DMS79 treated with DMSO at 0.1 percent for 48 hours (cell line): ENCODE measurements at regions not wholly inside any gene's neighbourhood (a gene's known extent, or its start where the extent isn't known, plus 50 kb on each side); places are given as distances from the start of the nearest gene placed in this dataset.
"Not testable (repeated sequence)": the region's sequence is repeated elsewhere in the genome, so short reads cannot be mapped to it uniquely, and the experiment has no call there.

ENCODE experiments used
- DNase-seq: peaks from one replicate; lab custom pipeline; 2025; lab: John Stamatoyannopoulos, UW

DNA sequence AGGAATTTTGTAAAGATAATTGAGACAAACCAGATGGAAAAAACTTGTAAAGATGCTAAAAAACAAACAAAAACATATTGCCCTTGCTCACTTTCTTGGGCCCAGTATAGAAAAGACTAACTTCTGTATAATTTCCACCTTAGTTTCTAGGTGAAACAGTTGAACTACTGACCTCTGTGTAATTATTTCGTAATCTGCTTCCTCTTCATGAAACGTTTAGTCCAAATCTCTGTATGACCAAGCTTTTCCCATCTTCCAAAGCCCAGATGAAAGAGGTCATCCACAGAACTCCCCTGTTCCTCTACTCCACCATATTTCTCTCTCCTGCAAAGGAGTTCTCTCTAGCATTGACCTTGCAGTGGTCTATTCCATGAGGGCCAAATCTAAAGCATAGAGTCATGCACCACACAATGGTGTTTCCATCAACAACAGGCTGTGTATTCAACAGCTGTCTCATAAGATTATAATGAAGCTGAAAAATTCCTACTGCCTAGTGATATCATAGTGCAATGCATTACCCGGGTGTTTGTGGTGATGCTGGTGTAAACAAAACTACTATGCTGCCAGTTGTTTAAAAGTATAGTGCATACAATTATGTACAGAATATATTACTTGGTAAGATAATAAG, 647.6 kb downstream of the TNS3 start:
- DNase-seq, result no peak

DNA sequence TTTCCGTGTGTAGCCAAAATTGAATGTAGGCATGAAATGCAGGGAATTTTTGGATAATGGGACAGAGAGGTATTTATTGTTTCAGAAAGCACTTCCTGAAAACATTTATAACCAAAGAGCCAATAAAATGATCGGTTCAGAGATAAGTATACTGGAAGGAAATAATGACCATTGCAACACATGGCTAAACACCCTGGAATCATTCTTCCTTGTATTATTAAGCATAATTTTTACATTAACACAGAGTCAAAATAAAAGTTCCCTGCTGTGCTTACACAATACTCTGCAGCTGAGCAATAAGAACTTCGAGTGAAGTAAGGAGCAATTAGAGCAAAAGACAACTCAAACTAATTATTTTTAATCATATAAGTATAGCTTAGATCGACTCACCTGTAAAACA, 648.3 kb downstream of the TNS3 start:
- DNase-seq, result no peak

- DNase-seq, result no peak
Observed at GRCh38 chr7:46932676-46933424, 649.1 kb downstream of the TNS3 start.

DNA sequence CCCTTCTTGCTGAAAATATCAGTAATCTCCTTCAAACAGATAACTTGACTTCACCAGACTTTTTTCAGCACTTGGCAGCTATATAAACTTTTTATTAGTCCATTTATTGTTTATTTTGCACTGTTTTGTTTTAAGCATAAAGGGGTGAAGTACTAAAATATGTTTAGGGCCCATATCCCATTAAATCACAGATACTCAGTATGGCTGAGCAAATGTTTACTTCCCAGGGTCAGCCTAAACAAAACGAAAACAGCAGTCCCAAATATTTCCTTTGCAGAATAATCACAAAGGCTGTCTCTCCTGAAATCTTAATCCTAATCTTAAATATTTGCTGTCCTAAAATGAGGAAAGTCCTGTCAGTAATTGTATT, 649.6 kb downstream of the TNS3 start:
- no peak for DNase-seq

DNA sequence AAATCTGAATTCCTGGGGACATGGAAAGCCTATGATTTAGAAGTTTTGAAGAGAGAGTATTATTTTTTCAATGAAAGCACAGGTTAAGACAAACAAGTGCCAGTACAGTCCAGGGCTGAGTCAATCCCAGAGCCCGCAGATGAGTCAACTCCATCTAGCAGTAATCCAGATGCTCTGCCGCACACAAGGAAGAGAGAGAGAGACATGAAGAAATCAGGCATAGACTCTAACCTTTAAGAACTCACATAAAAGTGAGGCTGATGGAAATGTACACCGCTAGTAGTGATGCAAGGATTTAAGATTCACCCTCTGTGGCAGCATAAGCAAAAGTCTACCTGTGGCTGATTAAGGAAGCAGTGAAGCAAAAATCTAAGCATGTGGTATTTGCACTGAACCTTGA, 651.5 kb downstream of the TNS3 start:
- DNase-seq, result no peak

GRCh38 chr7:46929359-46929758, 652.6 kb downstream of the TNS3 start:
- DNase-seq, result no peak

DNA sequence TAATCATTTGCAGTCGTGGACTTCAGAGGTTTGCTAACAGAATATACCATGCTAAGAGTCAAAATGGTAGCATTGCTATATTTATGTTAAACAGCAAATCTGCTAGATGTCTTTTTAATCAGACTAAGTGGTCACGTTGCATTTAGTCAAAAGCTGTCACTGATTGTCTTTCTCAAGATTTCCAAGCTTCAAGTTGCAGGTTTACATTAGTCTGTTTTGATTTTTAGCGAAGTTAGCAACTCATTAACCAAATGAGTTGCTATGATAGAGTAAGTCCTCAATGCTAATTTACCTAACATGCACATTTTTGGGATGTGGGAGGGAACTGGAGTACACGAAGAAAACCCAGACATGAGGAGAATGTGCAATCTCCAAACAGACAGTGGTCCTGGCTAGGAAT, 653.2 kb downstream of the TNS3 start:
- DNase-seq, result no peak

- DNase-seq, result no peak
Observed at GRCh38 chr7:46927131-46927810, 654.6 kb downstream of the TNS3 start.

GRCh38 chr7:46916581-46916980, 665.3 kb downstream of the TNS3 start:
- DNase-seq, result no peak

GRCh38 chr7:46912692-46913091, 669.2 kb downstream of the TNS3 start:
- DNase-seq, result no peak

DNA sequence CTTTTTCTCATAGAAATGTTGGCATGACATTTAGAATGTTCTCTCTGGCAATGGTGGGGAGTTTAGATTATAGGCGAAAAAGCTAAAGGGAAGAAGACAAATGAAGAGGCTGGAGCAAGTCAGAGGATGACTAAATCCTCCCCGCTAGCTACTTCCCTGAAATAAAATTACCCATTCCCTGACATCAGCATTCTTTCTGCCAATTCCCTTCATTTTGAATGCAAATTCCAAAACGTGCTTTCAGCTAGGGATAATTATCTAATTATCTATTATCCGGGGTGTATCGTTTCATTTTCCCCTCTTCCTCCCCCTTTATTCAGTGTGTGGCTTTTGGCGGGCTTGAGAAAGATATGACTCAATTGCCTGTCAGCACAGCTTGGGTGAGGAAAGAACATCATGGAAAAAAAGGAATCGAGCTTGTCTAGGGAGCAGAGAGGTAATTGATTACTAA, 672.3 kb downstream of the TNS3 start:
- DNase-seq, result no peak

DNA sequence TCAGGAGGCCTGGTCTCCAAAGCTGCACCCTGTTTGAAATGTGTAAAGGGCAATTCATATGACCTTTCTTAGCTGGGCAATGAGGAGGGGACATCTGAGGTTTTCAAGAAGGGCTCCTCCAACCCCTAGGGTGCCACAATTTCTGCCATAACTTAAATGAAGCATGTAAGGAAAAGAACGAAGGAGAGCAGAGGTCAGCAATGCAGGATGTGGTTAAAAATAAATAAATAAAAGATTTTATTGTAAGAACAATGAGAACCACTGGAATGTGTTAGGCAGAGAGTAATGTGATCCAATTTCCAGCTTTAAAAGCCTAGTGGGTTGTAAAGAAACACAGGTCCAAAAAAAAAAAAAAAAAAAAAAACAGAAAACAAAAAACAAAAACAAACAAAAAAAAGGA, 673.1 kb downstream of the TNS3 start:
- DNase-seq, result no peak

DNA sequence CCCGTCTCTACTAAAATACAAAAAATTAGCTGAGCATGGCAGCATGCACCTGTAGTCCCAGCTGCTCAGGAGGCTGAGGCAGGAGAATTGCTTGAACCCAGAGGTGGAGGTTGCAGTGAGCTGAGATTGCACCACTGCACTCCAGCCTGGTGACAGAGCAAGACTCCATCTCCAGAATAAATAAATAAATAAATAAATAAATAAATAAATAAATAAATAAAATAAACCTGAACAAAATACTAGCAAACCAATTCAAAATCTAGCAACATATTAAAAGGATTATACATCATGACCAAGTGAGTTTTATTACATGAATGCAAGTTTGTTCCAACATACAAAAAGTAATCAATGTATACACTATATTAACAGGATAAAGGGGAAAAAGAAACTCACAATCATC, 677.4 kb downstream of the TNS3 start:
- DNase-seq, result not testable (repeated sequence)

DNA sequence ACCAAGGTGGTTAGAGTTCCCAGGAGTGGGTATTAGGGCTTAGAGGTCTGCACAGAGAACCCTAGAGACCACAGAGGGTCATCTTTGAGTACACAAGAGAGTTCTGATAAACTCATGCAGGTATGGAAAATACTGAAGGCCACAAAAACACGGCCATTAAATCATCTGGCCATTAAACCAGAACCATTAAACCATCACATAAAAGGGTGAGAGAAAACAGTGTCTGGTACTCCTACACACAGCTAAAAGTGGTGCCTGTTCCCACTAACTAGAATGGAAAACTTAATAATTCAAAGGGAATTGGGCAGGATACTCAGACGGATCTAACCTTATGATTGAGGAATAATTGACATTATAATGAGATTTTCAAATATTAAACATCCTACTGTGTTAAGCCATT, 679.4 kb downstream of the TNS3 start:
- DNase-seq, result no peak

- DNase-seq, result no peak
Observed at GRCh38 chr7:46900312-46901263, 681.3 kb downstream of the TNS3 start.

DNA sequence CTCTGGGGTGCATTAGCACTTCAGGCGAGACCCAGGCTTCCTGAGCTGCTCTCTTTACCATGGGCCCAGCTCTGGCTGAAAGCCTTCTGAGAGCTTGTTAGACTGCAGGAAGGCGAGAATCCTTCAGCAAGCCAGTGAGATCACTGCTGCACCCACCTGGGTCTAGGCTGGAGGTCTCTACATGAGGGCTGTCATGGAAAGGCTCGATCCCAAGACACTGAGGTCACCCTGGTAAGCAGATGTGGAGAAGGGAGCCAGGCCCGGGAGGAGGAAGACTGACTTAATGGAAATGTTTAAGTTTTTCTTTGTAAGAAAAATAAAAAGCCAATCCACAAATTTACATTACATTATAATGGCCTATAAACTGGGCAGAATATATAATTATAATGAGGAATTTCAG, 684.5 kb downstream of the TNS3 start:
- no peak for DNase-seq

GRCh38 chr7:46886669-46887374, 695.1 kb downstream of the TNS3 start:
- no peak for DNase-seq

GRCh38 chr7:46885167-46885566, 696.7 kb downstream of the TNS3 start:
- no peak for DNase-seq

GRCh38 chr7:46881507-46882127, 700.3 kb downstream of the TNS3 start:
- no peak for DNase-seq

DNA sequence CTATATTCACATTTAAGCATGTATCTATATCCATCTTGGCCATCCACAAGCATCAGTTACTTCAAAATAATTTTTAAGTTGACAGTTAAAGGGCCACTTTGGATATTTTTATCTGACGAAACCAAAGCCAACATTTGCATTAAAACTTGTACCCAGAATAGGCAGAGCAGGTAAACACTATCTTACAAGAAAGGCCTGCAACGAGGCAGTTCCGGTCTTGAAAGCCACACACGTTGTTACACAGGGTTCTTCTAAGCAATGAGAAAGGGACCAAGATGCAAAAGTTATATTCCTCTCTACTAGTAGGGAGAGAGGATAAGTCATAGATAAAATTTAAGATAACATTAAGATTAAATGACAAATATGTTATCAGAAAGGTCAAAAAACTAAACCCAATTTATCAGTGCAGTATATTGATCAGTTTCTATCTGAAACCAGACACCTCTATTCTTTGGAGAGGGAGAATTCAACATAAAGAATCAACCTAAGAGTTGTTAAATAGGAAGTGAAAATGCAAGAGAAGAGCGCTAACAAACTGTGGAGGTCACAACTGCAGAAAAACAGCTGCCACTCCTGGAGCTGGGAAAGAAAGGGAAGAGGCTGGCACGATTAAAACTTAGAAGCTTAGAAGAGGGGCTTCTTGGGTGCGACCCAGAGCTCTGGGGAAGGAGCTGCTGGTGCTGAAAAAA, 701.3 kb downstream of the TNS3 start:
- no peak for DNase-seq
